ENCODE measurements at regions not wholly inside any gene's neighbourhood (a gene's known extent, or its start where the extent isn't known, plus 50 kb on each side); places are given as distances from the start of the nearest gene placed in this dataset.
"Not testable (repeated sequence)": the region's sequence is repeated elsewhere in the genome, so short reads cannot be mapped to it uniquely, and the experiment has no call there.

DNA sequence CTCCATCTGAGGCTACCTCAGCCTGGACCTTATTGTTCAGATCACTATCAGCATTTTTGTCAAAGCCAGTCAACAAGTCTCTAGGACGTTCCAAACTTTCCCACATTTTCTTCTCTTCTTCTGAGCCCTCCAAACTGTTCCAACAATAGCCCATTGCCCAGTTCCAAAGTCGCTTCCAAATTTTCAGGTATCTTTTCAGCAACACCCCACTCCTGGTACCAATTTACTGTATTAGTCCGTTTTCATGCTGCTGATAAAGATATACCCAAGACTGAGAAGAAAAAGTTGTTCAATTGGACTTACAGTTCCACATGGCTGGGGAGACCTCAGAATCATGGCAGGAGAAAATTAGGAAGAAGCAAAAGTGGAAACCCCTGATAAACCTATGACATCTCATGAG is 495.3 kb upstream of the NCAM2 start:
- TF ChIP-seq, protein P1, sequence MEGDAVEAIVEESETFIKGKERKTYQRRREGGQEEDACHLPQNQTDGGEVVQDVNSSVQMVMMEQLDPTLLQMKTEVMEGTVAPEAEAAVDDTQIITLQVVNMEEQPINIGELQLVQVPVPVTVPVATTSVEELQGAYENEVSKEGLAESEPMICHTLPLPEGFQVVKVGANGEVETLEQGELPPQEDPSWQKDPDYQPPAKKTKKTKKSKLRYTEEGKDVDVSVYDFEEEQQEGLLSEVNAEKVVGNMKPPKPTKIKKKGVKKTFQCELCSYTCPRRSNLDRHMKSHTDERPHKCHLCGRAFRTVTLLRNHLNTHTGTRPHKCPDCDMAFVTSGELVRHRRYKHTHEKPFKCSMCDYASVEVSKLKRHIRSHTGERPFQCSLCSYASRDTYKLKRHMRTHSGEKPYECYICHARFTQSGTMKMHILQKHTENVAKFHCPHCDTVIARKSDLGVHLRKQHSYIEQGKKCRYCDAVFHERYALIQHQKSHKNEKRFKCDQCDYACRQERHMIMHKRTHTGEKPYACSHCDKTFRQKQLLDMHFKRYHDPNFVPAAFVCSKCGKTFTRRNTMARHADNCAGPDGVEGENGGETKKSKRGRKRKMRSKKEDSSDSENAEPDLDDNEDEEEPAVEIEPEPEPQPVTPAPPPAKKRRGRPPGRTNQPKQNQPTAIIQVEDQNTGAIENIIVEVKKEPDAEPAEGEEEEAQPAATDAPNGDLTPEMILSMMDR (IDR thresholded peaks at IDR 0.05 in 4 of 5, conservative IDR thresholded peaks at IDR 0.05 in 1 of 5) = not testable (repeated sequence)
- TF ChIP-seq POLR2A (IDR thresholded peaks at IDR 0.05) = not testable (repeated sequence)

All from gastrocnemius medialis (tissue), 4 donors.